ENCODE measurements at regions not wholly inside any gene's neighbourhood (a gene's known extent, or its start where the extent isn't known, plus 50 kb on each side); places are given as distances from the start of the nearest gene placed in this dataset.

DNA sequence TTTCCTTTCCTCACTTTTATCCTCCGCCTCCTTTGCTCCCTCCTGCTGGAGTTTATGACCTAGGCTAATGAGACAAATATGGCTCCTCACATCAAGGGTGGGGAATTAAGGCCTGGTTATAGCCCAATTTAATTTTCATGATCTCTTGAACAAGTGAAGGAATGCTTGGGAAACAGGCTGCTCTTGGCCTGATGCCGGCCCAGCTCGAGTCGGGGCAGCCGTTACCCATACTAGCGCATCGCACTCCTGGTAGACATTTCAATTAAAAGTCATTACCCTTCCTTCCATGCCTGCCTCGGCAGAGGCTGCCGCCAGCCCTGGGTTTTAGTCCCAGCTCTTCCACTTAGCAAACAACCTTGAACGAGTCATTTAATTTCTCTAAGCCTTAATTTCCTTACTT is 425.7 kb downstream of the TMEM38B start:
- TF ChIP-seq, protein P1, sequence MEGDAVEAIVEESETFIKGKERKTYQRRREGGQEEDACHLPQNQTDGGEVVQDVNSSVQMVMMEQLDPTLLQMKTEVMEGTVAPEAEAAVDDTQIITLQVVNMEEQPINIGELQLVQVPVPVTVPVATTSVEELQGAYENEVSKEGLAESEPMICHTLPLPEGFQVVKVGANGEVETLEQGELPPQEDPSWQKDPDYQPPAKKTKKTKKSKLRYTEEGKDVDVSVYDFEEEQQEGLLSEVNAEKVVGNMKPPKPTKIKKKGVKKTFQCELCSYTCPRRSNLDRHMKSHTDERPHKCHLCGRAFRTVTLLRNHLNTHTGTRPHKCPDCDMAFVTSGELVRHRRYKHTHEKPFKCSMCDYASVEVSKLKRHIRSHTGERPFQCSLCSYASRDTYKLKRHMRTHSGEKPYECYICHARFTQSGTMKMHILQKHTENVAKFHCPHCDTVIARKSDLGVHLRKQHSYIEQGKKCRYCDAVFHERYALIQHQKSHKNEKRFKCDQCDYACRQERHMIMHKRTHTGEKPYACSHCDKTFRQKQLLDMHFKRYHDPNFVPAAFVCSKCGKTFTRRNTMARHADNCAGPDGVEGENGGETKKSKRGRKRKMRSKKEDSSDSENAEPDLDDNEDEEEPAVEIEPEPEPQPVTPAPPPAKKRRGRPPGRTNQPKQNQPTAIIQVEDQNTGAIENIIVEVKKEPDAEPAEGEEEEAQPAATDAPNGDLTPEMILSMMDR (IDR thresholded peaks at IDR 0.05; ENCODE audit: low read depth, low read length): no peak
- TF ChIP-seq, protein P2, sequence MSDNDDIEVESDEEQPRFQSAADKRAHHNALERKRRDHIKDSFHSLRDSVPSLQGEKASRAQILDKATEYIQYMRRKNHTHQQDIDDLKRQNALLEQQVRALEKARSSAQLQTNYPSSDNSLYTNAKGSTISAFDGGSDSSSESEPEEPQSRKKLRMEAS (IDR thresholded peaks at IDR 0.05; ENCODE audit: low read depth, low read length): no peak

All from NB4 (cell line).